ENCODE measurements at regions not wholly inside any gene's neighbourhood (a gene's known extent, or its start where the extent isn't known, plus 50 kb on each side); places are given as distances from the start of the nearest gene placed in this dataset.
"Not testable (repeated sequence)": the region's sequence is repeated elsewhere in the genome, so short reads cannot be mapped to it uniquely, and the experiment has no call there.

- Histone ChIP-seq H3K27me3 (no peaks in the 10 kb centered on the region), H3K4me1 (peaks cover 0 to 2% (median 0%) of the 10 kb centered on the region in 4 donors), H3K9me3 (no peaks in the 10 kb centered on the region), H3K4me3 (no peak overlapping the region), H3K27ac (no peak overlapping the region), H3K36me3 (no peaks in the 10 kb centered on the region)
- no peak for ATAC-seq (ENCODE audit: low FRiP score in 2 of 2)
- TF ChIP-seq CTCF (IDR thresholded peaks at IDR 0.05), result no peak
- TF ChIP-seq EP300 (IDR thresholded peaks at IDR 0.05), result no peak
- no peak for TF ChIP-seq POLR2A (IDR thresholded peaks at IDR 0.05)
- TF ChIP-seq POLR2AphosphoS5 (IDR thresholded peaks at IDR 0.05), result no peak
- DNase-seq, result peak in 1 of 2 donors; percentile 56
- 90 to 99% methylated on average over 4 to 12 of the region's 12 CpGs for WGBS, 2 donors
These were observed 121.3 kb upstream of the ALDH3B2 start for GRCh38 chr11:67795746-67796145.

DNA sequence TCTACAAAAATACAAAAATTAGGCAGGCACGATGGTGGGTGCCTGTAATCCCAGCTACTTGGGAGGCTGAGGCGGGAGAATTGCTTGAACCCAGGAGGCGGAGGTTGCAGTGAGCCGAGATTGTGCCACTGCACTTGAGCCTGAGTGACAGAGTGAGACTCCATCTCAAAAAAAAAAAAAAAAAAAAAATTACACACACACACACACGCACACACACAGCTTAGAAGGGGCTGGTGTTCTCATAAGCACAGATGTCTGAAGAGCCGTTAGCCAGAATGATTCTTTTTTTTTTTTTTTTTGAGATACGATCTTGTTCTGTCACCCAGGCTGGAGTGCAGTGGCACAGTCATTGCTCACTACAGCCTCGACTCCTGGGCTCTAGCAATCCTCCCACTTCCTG is 119.3 kb upstream of the ALDH3B2 start:
- ATAC-seq (ENCODE audit: low FRiP score in 2 of 2); H3K27ac ChIP-seq; H3K4me1 ChIP-seq; H3K4me3 ChIP-seq; H3K36me3 ChIP-seq; H3K9me3 ChIP-seq; DNase-seq; H3K27me3 ChIP-seq: not testable (repeated sequence)
- 63 to 71% methylated on average over 7 to 8 of the region's 8 CpGs for WGBS, 2 donors

DNA sequence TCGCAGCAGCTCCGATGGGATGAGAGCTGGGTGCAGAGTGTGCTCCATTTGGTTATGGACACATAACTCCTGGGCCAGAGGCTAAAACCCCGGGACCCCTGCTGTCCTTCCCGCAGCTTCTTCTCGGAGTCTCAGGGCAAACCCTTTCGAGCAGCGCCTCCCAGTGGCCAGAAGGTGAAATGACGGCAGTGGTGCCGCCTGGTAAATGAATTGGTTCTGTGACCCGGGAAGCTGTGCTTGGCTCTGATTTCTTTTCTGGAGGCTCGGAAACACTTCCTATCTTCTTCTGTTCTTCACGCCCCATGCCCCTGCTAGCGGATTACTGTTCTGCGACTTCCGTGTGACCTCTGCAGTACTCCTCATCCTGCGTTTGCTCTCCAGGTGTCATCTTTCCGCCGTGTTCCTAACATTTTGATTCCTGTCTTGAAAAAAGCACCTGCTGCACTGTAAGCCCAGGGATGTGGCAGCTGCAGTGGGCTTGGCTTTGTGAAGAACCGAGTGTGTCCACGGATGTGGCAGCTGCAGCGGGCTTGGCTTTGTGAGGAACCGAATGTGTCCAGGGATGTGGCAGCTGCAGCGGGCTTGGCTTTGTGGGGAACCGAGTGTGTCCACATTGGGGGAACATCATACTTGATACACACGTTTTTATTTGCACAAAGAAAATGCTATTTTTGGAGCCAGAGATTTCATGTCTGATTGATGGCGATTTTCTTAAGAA is 118.0 kb upstream of the ALDH3B2 start:
- not testable (repeated sequence) for H3K4me1 ChIP-seq; H3K36me3 ChIP-seq; H3K27ac ChIP-seq; H3K9me3 ChIP-seq; H3K27me3 ChIP-seq; H3K4me3 ChIP-seq; ATAC-seq (ENCODE audit: low FRiP score in 2 of 2)
- WGBS, 2 donors, result 28 to 30% methylated on average over 25 to 26 of the region's 26 CpGs
- TF ChIP-seq CTCF (IDR thresholded peaks at IDR 0.05), result peak; percentile 30 to 61 (median 54)
- DNase-seq, result peak in 1 of 2 donors; percentile 45

GRCh38 chr11:67791598-67792170 is 117.3 kb upstream of the ALDH3B2 start:
- not testable (repeated sequence) for H3K4me1 ChIP-seq; H3K36me3 ChIP-seq; H3K9me3 ChIP-seq; ATAC-seq (ENCODE audit: low FRiP score in 2 of 2); H3K27me3 ChIP-seq; H3K4me3 ChIP-seq; H3K27ac ChIP-seq
- 36 to 46% methylated on average over 11 of the region's 11 CpGs for WGBS, 2 donors
- peak in 1 of 2 donors; percentile 47 for DNase-seq

- peak overlapping the region in 1 of 4 donors; percentile 43 for H3K27ac ChIP-seq
- WGBS, 2 donors, result 56% methylated on average over 4 of the region's 5 CpGs; no CpG with 5 or more reads in 1 of the 2 donors
- H3K4me1 ChIP-seq; H3K4me3 ChIP-seq; H3K27me3 ChIP-seq; H3K9me3 ChIP-seq; ATAC-seq (ENCODE audit: low FRiP score in 2 of 2); H3K36me3 ChIP-seq: not testable (repeated sequence)
- DNase-seq, result peak in 1 of 2 donors; percentile 83
These were observed 113.9 kb upstream of the ALDH3B2 start for GRCh38 chr11:67788341-67788695.

DNA sequence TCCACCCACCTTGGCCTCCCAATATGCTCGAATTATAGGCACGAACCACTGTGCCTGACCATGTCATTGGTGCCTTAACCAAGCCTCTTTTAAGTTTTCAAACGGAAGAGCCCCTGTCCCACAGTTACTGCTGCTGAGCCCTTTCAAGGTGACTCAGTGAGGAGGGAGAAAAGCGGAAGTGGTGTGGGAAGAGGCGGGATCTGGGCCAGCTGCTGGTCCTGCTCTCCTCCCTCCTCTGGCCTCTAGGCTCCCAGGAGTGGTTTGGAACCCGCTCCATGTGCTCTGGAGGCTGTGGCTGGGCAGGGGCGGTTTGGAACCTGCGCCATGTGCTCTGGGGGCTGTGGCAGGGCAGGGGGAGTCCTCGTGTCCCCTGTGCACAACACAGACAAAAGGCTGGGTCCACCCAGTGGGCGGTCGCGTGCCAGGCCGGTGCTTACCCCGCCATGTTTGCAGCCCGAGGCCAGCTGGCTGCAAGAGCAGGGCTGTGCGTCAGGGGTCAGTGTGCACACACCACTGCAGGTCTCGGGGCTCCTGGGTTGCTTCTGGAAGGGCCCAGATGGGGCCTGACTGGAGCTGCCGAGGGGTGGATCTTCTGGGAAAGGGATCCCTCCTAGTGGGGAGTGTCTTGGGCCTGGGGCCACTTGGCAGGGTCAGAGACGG is 113.4 kb upstream of the ALDH3B2 start:
- H3K27ac ChIP-seq, result peak overlapping the region in 1 of 4 donors; percentile 43
- H3K9me3 ChIP-seq; H3K4me1 ChIP-seq; H3K27me3 ChIP-seq; H3K4me3 ChIP-seq; H3K36me3 ChIP-seq; ATAC-seq (ENCODE audit: low FRiP score in 2 of 2): not testable (repeated sequence)
- DNase-seq, result peak in 1 of 2 donors; percentile 77
- 72 to 80% methylated on average over 10 to 19 of the region's 19 CpGs for WGBS, 2 donors

DNA sequence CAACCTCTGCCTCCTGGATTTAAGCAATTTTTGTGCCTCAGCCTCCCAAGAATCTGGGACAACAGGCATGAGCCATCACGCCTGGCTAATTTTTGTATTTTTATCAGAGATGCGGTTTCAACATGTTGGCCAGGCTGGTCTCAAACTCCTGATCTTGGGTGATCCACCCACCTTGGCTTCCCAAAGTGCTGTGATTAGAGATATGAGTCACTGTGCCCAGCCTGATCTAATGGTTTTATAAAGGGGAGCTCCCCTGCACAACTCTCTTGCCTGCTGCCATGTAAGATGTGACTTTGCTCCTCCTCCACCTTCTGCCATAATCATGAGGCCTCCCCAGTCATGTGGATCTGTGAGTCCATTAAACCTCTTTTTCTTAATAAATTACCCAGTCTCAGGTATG is 107.5 kb upstream of the ALDH3B2 start:
- not testable (repeated sequence) for ATAC-seq (ENCODE audit: low FRiP score in 2 of 2); DNase-seq
- 87 to 95% methylated on average over 2 of the region's 2 CpGs for WGBS, 2 donors

GRCh38 chr11:67781506-67781905 is 107.1 kb upstream of the ALDH3B2 start:
- not testable (repeated sequence) for H3K4me1 ChIP-seq; H3K4me3 ChIP-seq; DNase-seq; H3K27me3 ChIP-seq; ATAC-seq (ENCODE audit: low FRiP score in 2 of 2); H3K27ac ChIP-seq; H3K9me3 ChIP-seq; H3K36me3 ChIP-seq
- 88 to 95% methylated on average over 1 to 2 of the region's 2 CpGs for WGBS, 2 donors

More for the DNA sequence above, 107.5 kb upstream of the ALDH3B2 start:
- not testable (repeated sequence) for H3K27me3 ChIP-seq, H3K27ac ChIP-seq, H3K4me3 ChIP-seq, H3K36me3 ChIP-seq, H3K4me1 ChIP-seq, H3K9me3 ChIP-seq
